ENCODE measurements at regions not wholly inside any gene's neighbourhood (a gene's known extent, or its start where the extent isn't known, plus 50 kb on each side); places are given as distances from the start of the nearest gene placed in this dataset.
"Not testable (repeated sequence)": the region's sequence is repeated elsewhere in the genome, so short reads cannot be mapped to it uniquely, and the experiment has no call there.

GRCh38 chr7:57225666-57226065 lies 93.4 kb upstream of the ZNF479 start:
- Mint-ChIP-seq H3K4me3 (ENCODE audit: unreplicated experiment) (no peak overlapping the region), H3K4me1 (ENCODE audit: insufficient read depth, unreplicated experiment) (no peaks in the 10 kb centered on the region), H3K27me3 (ENCODE audit: insufficient read depth, unreplicated experiment) (no peaks in the 10 kb centered on the region), H3K27ac (ENCODE audit: low read depth, unreplicated experiment) (no peak overlapping the region), H3K9me3 (ENCODE audit: unreplicated experiment) (peaks cover 37% of the 10 kb centered on the region), H3K36me3 (ENCODE audit: insufficient read depth, unreplicated experiment) (no peaks in the 10 kb centered on the region)
- TF ChIP-seq CTCF (IDR thresholded peaks at IDR 0.05; ENCODE audit: unreplicated experiment), result no peak
- CTCF ChIA-PET, result no interaction called here
- intact Hi-C loops (cut with micrococcal nuclease), result no loop called here
- no peak for DNase-seq (ENCODE audit: unreplicated experiment)
- POLR2A ChIA-PET, result no interaction called here
- BruUV-seq (replicated peaks), result no TSS peak

GRCh38 chr7:57241236-57241635 lies 109.0 kb upstream of the ZNF479 start:
- intact Hi-C loops (cut with micrococcal nuclease); BruUV-seq (replicated peaks); DNase-seq (ENCODE audit: unreplicated experiment); CTCF ChIA-PET; H3K27me3 Mint-ChIP-seq (ENCODE audit: insufficient read depth, unreplicated experiment); H3K4me1 Mint-ChIP-seq (ENCODE audit: insufficient read depth, unreplicated experiment); H3K4me3 Mint-ChIP-seq (ENCODE audit: unreplicated experiment); H3K27ac Mint-ChIP-seq (ENCODE audit: low read depth, unreplicated experiment); H3K36me3 Mint-ChIP-seq (ENCODE audit: insufficient read depth, unreplicated experiment); POLR2A ChIA-PET: not testable (repeated sequence)
- peaks cover 28% of the 10 kb centered on the region for H3K9me3 Mint-ChIP-seq (ENCODE audit: unreplicated experiment)

- H3K4me1 Mint-ChIP-seq (ENCODE audit: insufficient read depth, unreplicated experiment); intact Hi-C loops (cut with micrococcal nuclease); H3K4me3 Mint-ChIP-seq (ENCODE audit: unreplicated experiment); H3K27ac Mint-ChIP-seq (ENCODE audit: low read depth, unreplicated experiment); POLR2A ChIA-PET; H3K36me3 Mint-ChIP-seq (ENCODE audit: insufficient read depth, unreplicated experiment); H3K27me3 Mint-ChIP-seq (ENCODE audit: insufficient read depth, unreplicated experiment); CTCF ChIA-PET; DNase-seq (ENCODE audit: unreplicated experiment); BruUV-seq (replicated peaks): not testable (repeated sequence)
- peaks cover 30% of the 10 kb centered on the region for H3K9me3 Mint-ChIP-seq (ENCODE audit: unreplicated experiment)
Observed at GRCh38 chr7:57243551-57243950, 111.3 kb upstream of the ZNF479 start.

- POLR2A ChIA-PET; H3K27ac Mint-ChIP-seq (ENCODE audit: low read depth, unreplicated experiment); CTCF ChIA-PET; H3K4me1 Mint-ChIP-seq (ENCODE audit: insufficient read depth, unreplicated experiment); intact Hi-C loops (cut with micrococcal nuclease); H3K4me3 Mint-ChIP-seq (ENCODE audit: unreplicated experiment); H3K27me3 Mint-ChIP-seq (ENCODE audit: insufficient read depth, unreplicated experiment); H3K36me3 Mint-ChIP-seq (ENCODE audit: insufficient read depth, unreplicated experiment); BruUV-seq (replicated peaks); DNase-seq (ENCODE audit: unreplicated experiment): not testable (repeated sequence)
- H3K9me3 Mint-ChIP-seq (ENCODE audit: unreplicated experiment), result peaks cover 31% of the 10 kb centered on the region
Observed at GRCh38 chr7:57244345-57244980, 112.2 kb upstream of the ZNF479 start.

- intact Hi-C loops (cut with micrococcal nuclease), result no loop called here
- CTCF ChIA-PET, result no interaction called here
- TF ChIP-seq CTCF (IDR thresholded peaks at IDR 0.05; ENCODE audit: unreplicated experiment), result no peak
Observed at GRCh38 chr7:57245206-57245605, 113.0 kb upstream of the ZNF479 start.

More at GRCh38 chr7:57245206-57245605, 113.0 kb upstream of the ZNF479 start:
- Mint-ChIP-seq H3K4me3 (ENCODE audit: unreplicated experiment) (no peak overlapping the region), H3K9me3 (ENCODE audit: unreplicated experiment) (peaks cover 31% of the 10 kb centered on the region), H3K27me3 (ENCODE audit: insufficient read depth, unreplicated experiment) (no peaks in the 10 kb centered on the region), H3K4me1 (ENCODE audit: insufficient read depth, unreplicated experiment) (no peaks in the 10 kb centered on the region), H3K27ac (ENCODE audit: low read depth, unreplicated experiment) (no peak overlapping the region), H3K36me3 (ENCODE audit: insufficient read depth, unreplicated experiment) (peaks cover 3% of the 10 kb centered on the region)
- DNase-seq (ENCODE audit: unreplicated experiment), result no peak
- POLR2A ChIA-PET, result no interaction called here
- no TSS peak for BruUV-seq (replicated peaks)
